NCI-H2107 treated with DMSO at 0.1 percent for 48 hours (cell line): ENCODE measurements at regions not wholly inside any gene's neighbourhood (a gene's known extent, or its start where the extent isn't known, plus 50 kb on each side); places are given as distances from the start of the nearest gene placed in this dataset.
A peak's percentile ranks its signal among the peaks of the same experiment; 100 is the strongest.
"Not testable (repeated sequence)": the region's sequence is repeated elsewhere in the genome, so short reads cannot be mapped to it uniquely, and the experiment has no call there.

ENCODE experiments used
- DNase-seq: peaks from one replicate; lab custom pipeline; 2025; ENCODE audit not compliant: unreplicated experiment; lab: John Stamatoyannopoulos, UW

DNA sequence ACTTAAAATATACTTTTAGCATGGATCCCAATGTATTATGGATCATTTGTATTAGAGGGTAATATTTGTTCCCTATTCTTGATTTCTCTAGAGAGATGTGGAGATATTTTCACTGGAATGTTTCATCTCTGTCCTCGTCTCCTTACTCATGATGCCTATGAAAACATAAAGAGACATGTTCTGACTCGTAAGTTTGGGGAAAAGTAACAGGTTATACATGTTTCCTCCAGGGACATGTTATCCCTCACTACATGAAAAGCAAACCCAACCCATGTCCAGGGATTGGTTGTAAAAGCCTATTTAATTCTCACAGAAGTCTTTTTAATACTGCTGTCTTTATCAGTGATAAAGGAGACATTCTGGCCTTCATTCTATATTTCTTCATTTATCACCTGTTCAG, 621.4 kb downstream of the GABRG1 start:
- DNase-seq: no peak

DNA sequence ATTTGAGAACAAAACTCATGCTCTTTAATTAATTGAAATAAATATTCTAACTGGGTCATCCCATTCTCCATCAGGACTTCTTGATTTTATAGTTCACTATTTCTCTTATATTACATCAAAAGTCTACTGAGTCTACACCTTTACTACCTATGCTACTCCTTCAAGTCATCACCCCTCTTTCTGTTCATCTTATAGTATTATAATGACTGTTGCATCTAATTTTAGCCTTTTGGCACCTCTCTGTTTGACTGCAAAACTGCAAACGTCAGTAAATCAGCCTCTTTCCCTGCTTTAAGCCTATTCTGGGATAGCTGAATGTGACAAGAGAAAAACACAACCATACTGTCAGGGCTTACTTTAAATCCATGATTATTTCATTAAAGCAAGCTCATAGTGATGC, 639.1 kb downstream of the GABRG1 start:
- DNase-seq: no peak

GRCh38 chr4:45482346-45482745, 641.5 kb downstream of the GABRG1 start:
- DNase-seq: no peak

- DNase-seq: no peak
Measured at GRCh38 chr4:45477311-45477733, 646.5 kb downstream of the GABRG1 start.

- DNase-seq: no peak
Measured at GRCh38 chr4:45475548-45475947, 648.3 kb downstream of the GABRG1 start.

- DNase-seq: no peak
Measured at GRCh38 chr4:45472490-45472889, 651.4 kb downstream of the GABRG1 start.

GRCh38 chr4:45471335-45471734, 652.5 kb downstream of the GABRG1 start:
- no peak for DNase-seq

- no peak for DNase-seq
Measured at GRCh38 chr4:45467157-45467556, 656.7 kb downstream of the GABRG1 start.

DNA sequence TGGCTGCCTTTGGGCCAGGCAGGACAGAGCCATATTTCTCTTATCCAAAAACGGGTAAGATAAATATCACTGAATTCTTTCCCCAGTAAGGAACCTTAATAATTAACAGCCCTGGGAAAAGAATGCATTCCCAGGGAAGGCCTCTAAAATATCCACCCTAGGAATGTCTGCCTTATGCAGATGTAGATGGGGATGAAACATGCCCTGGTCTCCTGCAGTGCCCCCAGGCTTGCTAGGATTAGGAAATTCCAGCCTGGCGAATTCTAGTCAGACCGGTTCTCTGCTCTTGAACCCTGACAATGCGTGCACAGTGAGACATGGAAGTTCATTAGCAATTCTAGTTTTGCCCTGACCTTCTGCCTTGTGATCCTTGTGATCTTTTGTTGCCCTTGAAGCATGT, 663.7 kb downstream of the GABRG1 start:
- DNase-seq: not testable (repeated sequence)

- no peak for DNase-seq
Measured at GRCh38 chr4:45455217-45455616, 668.6 kb downstream of the GABRG1 start.

GRCh38 chr4:45453258-45453853, 670.5 kb downstream of the GABRG1 start:
- peak; percentile 3 for DNase-seq

DNA sequence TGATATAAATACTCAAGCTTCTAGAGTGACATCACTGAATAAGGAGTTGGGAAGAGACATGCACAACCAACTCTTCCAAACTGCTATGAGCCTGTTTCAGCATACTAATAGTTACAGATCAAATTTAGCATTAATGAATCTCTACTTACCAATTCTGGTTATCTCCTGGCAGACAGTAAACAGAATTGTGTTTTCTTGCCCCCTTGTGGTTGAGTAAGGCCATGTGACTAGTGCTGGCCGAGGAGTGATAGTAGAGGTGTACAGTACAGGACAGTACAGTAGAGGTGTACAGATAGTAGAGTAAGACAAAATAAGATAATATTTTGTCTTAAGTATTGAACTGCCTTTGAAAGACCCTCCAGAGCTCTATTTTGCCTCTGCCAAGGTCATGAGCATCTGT, 681.4 kb downstream of the GABRG1 start:
- no peak for DNase-seq

GRCh38 chr4:45438047-45438446, 685.8 kb downstream of the GABRG1 start:
- no peak for DNase-seq

GRCh38 chr4:45437381-45437780, 686.5 kb downstream of the GABRG1 start:
- DNase-seq: no peak

DNA sequence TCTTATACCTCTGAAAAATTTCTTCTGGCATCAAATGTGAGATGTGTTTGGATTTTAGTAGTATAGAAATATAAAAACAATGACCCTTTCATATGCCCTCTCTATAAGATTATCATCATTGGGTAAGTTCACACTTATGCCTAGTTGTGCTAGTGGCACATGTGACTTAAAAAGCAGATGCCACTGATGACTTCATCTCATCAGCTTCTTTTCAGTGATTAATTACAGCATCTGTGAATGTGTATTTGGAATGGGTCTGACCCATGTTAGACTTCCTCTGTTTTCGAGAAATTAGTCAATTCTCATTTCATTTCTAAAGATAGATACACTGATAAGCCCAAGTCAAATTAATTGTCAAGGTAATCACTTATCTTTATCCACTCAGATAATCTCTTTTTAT, 698.7 kb downstream of the GABRG1 start:
- DNase-seq: no peak

DNA sequence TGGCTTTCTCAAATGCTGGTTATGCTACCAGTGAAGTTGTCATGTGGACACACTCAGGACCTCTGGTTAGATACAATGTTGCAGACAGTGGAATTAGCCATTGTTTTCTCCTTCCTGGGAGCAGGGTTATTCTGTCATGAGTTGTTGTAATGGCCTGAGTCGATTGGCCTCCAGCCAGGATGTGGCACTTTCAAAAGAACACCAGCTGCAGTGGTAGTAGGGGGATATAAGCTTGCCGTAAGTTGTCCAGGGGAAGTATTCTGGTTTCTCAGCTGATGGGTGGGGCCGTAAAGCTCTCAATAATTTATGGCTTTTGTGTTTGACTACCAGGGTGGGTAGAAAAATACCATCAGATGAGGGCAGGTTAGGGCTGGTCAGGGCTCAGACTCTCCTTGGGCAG, 697.5 kb upstream of the GNPDA2 start:
- no peak for DNase-seq

DNA sequence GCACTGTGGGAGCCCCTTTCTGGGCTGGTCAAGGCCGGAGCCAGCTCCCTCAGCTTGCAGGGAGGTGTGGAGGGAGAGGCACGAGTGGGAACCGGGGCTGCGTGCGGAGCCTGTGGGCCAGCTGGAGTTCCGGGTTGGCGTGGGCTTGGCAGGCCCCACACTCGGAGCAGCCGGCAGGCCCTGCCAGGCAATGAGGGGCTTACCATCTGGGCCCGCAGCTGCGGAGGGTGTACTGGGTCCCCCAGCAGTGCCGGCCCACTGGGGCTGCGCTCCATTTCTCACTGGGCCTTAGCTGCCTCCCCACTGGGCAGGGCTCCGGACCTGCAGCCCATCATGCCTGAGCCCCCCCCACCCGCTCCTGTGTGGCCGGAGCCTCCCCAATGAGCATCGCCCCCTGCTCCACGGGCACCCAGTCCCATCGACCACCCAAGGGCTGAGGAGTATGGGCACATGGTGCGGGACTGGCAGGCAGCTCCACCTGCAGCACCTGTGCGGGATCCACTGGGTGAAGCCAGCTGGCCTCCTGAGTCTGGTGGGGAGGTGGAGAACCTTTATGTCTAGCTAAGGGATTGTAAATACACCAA, 693.8 kb upstream of the GNPDA2 start:
- not testable (repeated sequence) for DNase-seq

GRCh38 chr4:45410701-45411210, 684.4 kb upstream of the GNPDA2 start:
- DNase-seq: no peak

DNA sequence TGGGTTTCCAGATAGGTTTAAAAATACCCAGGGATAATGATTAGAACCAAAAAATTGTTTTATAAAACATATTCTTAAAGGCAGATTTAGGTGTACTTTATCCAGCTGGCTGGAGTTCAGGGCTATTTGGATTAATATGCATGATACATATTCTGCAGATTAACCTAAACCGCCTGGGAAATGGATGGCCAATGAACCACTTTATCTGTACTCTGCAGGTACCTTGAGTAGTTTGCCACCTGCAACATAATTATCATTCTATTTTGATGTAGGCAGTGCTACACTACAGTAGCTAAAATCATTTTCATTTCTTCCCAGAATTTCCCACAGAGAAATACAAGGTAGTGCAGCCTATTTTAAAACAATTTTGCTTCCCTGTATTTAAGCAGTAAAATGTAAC, 683.2 kb upstream of the GNPDA2 start:
- no peak for DNase-seq

GRCh38 chr4:45408996-45409395, 682.6 kb upstream of the GNPDA2 start:
- no peak for DNase-seq

DNA sequence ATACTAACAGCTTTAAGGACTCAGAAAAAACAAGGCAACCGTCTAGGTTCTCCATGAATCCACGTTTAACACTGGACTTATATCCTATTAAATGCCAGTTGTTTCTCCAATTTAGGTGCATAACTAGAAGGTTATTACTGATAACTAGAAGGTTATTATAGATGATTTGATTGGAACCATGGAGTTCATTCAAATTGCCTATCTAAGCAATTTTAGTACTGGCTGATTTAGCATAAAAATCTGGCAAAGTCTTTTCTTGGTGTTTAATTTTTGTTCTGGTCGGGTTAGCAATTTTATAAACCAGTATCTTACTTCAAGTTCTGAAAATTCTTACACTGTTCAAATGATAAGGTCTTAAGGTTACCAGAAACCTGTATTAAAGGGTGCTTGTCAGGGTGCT, 672.8 kb upstream of the GNPDA2 start:
- no peak for DNase-seq

DNA sequence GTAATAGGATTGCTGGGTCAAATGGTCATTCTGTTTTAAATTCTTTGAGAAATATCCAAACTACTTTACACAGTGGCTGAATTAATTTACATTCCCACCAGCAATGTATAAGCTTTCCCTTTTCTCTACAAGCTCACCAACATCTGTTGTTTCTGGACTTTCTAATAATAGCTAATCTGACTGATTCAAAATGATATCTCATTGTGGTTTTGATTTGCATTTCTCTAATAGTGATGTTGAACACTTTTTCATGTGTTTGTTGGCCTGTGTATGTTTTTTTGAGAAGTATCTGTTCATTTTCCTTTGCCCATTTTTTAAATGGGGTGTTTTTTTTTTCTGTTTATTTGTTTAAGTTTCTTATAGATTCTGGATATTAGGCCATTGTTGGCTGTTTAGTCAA, 659.0 kb upstream of the GNPDA2 start:
- no peak for DNase-seq

DNA sequence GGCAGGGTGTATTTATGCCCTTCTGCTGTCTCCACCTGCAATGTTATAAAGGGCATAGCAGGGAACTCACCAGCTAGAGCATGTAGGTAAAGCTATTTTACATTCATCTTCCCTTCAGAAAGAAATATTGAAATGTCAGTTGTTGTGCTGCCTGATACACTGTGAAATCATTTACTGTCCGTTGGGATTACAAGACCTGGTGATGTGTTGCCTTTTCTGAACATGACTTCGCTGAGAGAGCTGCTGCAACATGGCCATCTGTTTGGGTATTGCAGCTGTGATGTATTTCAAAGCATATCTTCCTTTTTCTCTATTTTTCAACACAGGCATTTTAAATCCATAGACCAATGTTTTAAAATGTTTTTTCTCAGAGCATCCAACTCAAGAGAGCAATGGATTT, 644.1 kb upstream of the GNPDA2 start:
- no peak for DNase-seq
